DND-41 (cell line): ENCODE measurements at regions not wholly inside any gene's neighbourhood (a gene's known extent, or its start where the extent isn't known, plus 50 kb on each side); places are given as distances from the start of the nearest gene placed in this dataset.

Source experiments
- ATAC-seq: fragments of 200-7000 bp; cut with Tn5 transposase; 3 replicates; pipeline ENCODE4 v1.9.1; 2021; ENCODE audit warnings: low read depth; ENCODE audit not compliant: insufficient read depth
- DNase-seq: peaks from one replicate; pipeline ENCODE4 v3.0.0-alpha.2; 2020
- H2AFZ ChIP-seq: 2 replicates; pipeline ENCODE4 v1.6.0; 2012; ENCODE audit warnings: low read depth, low read length
- H3K27ac ChIP-seq: 2 replicates; pipeline ENCODE4 v1.5.1; 2012; ENCODE audit warnings: low read length, inconsistent platforms
- H3K27me3 ChIP-seq: fragments of 200-600 bp; sonication (generic); 2 replicates; pipeline ENCODE4 v1.6.0; 2012; ENCODE audit warnings: low read length, mild to moderate bottlenecking, inconsistent platforms; ENCODE audit not compliant: insufficient read depth, poor library complexity
- H3K36me3 ChIP-seq: 2 replicates; pipeline ENCODE4 v1.5.1; 2012; ENCODE audit warnings: low read length, inconsistent platforms; ENCODE audit not compliant: insufficient read depth
- H3K4me1 ChIP-seq: 2 replicates; pipeline ENCODE4 v1.5.1; 2012; ENCODE audit warnings: mild to moderate bottlenecking, low read length; ENCODE audit not compliant: insufficient read depth
- H3K4me2 ChIP-seq: 2 replicates; pipeline ENCODE4 v1.6.0; 2012; ENCODE audit warnings: mild to moderate bottlenecking, moderate library complexity, low read length, inconsistent platforms; ENCODE audit not compliant: insufficient read depth
- H3K4me3 ChIP-seq, 2 experiments: fragments of 200-600 bp in 1 of 2; shearing (Covaris generic) in 1 of 2; 2 replicates each; pipeline ENCODE4 v1.5.1; 2012 to 2016; ENCODE audit warnings: inconsistent platforms in 2 of 2, low read length in 2 of 2, mild to moderate bottlenecking in 2 of 2, low read depth in 1 of 2, moderate library complexity in 1 of 2
- H3K79me2 ChIP-seq: 2 replicates; pipeline ENCODE4 v1.6.0; 2012; ENCODE audit warnings: low read length, inconsistent platforms; ENCODE audit not compliant: insufficient read depth
- H3K9ac ChIP-seq: 2 replicates; pipeline ENCODE4 v1.6.0; 2012; ENCODE audit warnings: low read depth, mild to moderate bottlenecking, inconsistent platforms, low read length, moderate library complexity
- H3K9me3 ChIP-seq: 2 replicates; pipeline ENCODE4 v1.5.1; 2012; ENCODE audit warnings: low read length, moderate library complexity, mild to moderate bottlenecking, inconsistent platforms; ENCODE audit not compliant: insufficient read depth, severe bottlenecking
- H4K20me1 ChIP-seq: 2 replicates; pipeline ENCODE4 v1.6.0; 2012; ENCODE audit warnings: low read length; ENCODE audit not compliant: insufficient read depth
- EZH2 ChIP-seq: IDR thresholded peaks from 3 replicates; pipeline ENCODE4 v1.6.1; 2012; ENCODE audit warnings: borderline replicate concordance, low read depth, mild to moderate bottlenecking, moderate library complexity, low read length, inconsistent platforms; ENCODE audit not compliant: severe bottlenecking
- TF ChIP-seq, protein P1 (sequence below): IDR thresholded peaks from 2 replicates; pipeline ENCODE4 v1.5.1; 2012; ENCODE audit warnings: borderline replicate concordance, low read length, moderate library complexity, mild to moderate bottlenecking; ENCODE audit not compliant: poor library complexity, severe bottlenecking; ENCODE audit errors: extremely low read depth

DNA sequence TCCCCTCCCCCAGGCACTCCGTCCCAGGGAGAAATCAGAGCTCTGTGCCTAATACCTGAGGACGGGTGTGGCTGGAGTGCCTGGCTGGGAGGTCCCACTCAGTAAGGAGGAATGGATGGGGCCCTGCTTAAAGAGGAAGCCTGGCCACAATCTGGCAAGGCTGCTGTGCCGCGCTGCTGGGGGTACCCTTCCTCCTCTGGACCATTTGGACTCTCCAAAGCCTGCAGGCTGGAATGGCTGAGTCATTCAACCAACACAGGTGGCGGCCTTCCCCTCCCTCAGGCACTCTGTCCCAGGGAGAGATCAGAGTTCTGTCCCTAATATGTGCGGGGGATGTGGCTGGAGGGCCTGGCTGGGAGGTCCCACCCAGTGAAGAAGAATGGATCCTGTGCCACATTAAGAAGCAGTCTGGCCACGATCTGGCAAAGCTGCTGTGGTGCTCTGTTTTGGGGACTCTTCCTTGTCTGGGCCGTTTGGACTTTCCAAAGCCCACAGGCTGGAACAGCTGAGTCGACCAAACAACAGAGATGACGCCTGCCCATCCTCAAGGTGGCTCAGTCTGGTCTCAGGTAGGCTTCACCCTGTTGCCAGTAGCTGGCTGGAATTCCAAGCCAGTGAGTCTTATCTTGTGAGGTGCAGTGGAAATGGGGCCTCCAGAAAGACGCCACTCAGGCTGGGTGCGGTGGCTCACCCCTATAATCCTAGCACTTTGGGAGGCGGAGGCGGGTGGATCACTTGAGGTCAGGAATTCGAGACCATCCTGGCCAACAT, 127.3 kb upstream of the HUWE1 start:
- no peak for TF ChIP-seq EZH2
- TF ChIP-seq, protein P1, sequence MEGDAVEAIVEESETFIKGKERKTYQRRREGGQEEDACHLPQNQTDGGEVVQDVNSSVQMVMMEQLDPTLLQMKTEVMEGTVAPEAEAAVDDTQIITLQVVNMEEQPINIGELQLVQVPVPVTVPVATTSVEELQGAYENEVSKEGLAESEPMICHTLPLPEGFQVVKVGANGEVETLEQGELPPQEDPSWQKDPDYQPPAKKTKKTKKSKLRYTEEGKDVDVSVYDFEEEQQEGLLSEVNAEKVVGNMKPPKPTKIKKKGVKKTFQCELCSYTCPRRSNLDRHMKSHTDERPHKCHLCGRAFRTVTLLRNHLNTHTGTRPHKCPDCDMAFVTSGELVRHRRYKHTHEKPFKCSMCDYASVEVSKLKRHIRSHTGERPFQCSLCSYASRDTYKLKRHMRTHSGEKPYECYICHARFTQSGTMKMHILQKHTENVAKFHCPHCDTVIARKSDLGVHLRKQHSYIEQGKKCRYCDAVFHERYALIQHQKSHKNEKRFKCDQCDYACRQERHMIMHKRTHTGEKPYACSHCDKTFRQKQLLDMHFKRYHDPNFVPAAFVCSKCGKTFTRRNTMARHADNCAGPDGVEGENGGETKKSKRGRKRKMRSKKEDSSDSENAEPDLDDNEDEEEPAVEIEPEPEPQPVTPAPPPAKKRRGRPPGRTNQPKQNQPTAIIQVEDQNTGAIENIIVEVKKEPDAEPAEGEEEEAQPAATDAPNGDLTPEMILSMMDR: no peak
- no peak for ATAC-seq
- H3K27ac ChIP-seq: no peak overlapping the region
- no peaks in the 10 kb centered on the region for H3K4me1 ChIP-seq
- no peak overlapping the region for H3K4me2 ChIP-seq
- no peaks in the 10 kb centered on the region for H3K27me3 ChIP-seq
- H3K36me3 ChIP-seq: no peaks in the 10 kb centered on the region
- no peak overlapping the region for H3K9ac ChIP-seq
- no peak overlapping the region for H2AFZ ChIP-seq
- H3K9me3 ChIP-seq: no peaks in the 10 kb centered on the region
- no peaks in the 10 kb centered on the region for H3K79me2 ChIP-seq
- no peaks in the 10 kb centered on the region for H4K20me1 ChIP-seq
- no peak for DNase-seq
- H3K4me3 ChIP-seq: no peak overlapping the region

DNA sequence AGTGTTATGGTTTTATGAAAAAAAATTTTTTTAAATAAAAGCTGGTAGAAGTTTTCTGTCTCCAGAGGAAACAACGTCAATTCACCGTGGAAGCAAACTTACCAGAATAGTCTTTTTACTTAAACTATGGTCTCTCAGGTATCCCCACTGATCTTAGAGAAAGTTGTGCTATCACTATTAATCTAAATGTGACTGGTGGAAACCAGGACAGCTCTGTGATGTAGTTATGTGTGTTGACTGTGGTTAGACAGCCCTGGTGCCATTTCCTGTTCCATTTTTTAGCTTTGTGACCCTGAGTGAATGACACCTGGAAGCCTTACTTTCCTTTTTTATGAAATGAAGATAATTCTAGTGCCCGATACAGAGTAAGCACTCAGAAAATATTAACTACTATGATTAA, 111.8 kb upstream of the HUWE1 start:
- Histone ChIP-seq H2AFZ (no peak overlapping the region), H4K20me1 (no peaks in the 10 kb centered on the region), H3K9ac (no peak overlapping the region), H3K9me3 (no peaks in the 10 kb centered on the region), H3K27me3 (no peaks in the 10 kb centered on the region), H3K4me3 (no peak overlapping the region), H3K4me1 (peaks cover 15% of the 10 kb centered on the region), H3K79me2 (no peaks in the 10 kb centered on the region), H3K4me2 (no peak overlapping the region), H3K27ac (no peak overlapping the region), H3K36me3 (no peaks in the 10 kb centered on the region)
- DNase-seq (peak; percentile 44), ATAC-seq (peak; percentile 93)
- TF ChIP-seq, protein P1: no peak
- no peak for TF ChIP-seq EZH2

DNA sequence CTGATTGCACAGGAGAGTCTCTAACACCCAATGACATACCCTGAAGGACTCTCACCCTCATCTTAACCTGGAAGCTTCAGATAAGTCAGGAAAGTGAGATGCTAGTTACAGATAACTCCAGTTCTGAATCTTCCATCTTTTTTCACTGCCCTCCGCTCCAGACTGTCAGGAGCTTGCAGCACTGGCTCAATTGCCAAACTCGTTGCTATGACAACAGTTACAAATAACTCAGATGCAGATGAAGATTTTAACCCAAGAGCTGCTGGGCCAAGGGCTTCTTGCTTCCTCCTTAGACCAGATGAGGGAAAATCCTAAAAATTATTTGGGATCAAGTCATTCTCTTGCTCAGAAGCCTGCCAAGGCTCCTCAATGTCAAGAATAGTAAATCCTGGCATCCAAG, 109.1 kb upstream of the HUWE1 start:
- Histone ChIP-seq H3K36me3 (no peaks in the 10 kb centered on the region), H3K9ac (no peak overlapping the region)
- DNase-seq: no peak

More for the DNA sequence above, 109.1 kb upstream of the HUWE1 start:
- peaks cover 15% of the 10 kb centered on the region for H3K4me1 ChIP-seq
- H3K27ac ChIP-seq: no peak overlapping the region
- TF ChIP-seq EZH2: no peak
- TF ChIP-seq, protein P1: no peak
- no peaks in the 10 kb centered on the region for H3K79me2 ChIP-seq
- no peaks in the 10 kb centered on the region for H3K27me3 ChIP-seq
- no peak for ATAC-seq
- H4K20me1 ChIP-seq: no peaks in the 10 kb centered on the region
- H3K9me3 ChIP-seq: no peaks in the 10 kb centered on the region
- no peak overlapping the region for H2AFZ ChIP-seq
- H3K4me3 ChIP-seq: no peak overlapping the region
- no peak overlapping the region for H3K4me2 ChIP-seq
